Right lobe of liver (tissue), 6 donors: ENCODE measurements at regions not wholly inside any gene's neighbourhood (a gene's known extent, or its start where the extent isn't known, plus 50 kb on each side); places are given as distances from the start of the nearest gene placed in this dataset.

Experiments
- ATAC-seq, 4 donors: fragments of 200-7000 bp; cut with Tn5 transposase; one replicate each; pipeline ENCODE4 v1.9.1; 2020; ENCODE audit warnings: mild to moderate bottlenecking in 4 of 4, moderate library complexity in 4 of 4
- DNase-seq, 3 donors: peaks; one replicate each; pipeline ENCODE4 v3.0.0-alpha.2; 2020
- H3K27ac ChIP-seq, 3 donors: fragments of 200-600 bp; one replicate each; pipeline ENCODE4 v1.8.0; 2022
- H3K27me3 ChIP-seq, 2 donors: fragments of 200-600 bp; one replicate each; pipeline ENCODE4 v1.8.0; 2022
- H3K36me3 ChIP-seq, 4 donors: fragments of 200-600 bp; sonication (generic) in 1 of 4; one replicate each; pipeline versions ENCODE4 v1.5.1 to v1.8.0; 2017 to 2022; ENCODE audit warnings: control low read depth in 1 of 4
- H3K4me1 ChIP-seq, 4 donors: fragments of 200-600 bp; sonication (generic) in 1 of 4; one replicate each; pipeline versions ENCODE4 v1.5.1 to v1.8.0; 2017 to 2022; ENCODE audit warnings: control low read depth in 1 of 4
- H3K4me3 ChIP-seq, 3 donors: fragments of 200-600 bp; one replicate each; pipeline ENCODE4 v1.8.0; 2022
- H3K9me3 ChIP-seq, 4 donors: fragments of 200-600 bp; sonication (generic) in 1 of 4; one replicate each; pipeline versions ENCODE4 v1.5.1 to v1.8.0; 2017 to 2022; ENCODE audit warnings: control low read depth in 1 of 4
- POLR2A ChIP-seq: fragments of 450-650 bp; IDR thresholded peaks from one replicate; pipeline ENCODE4 v1.6.1; 2017; ENCODE audit warnings: antibody characterized with exemption, mild to moderate bottlenecking
- WGBS: methylation state at CpG from one replicate; pipeline ENCODE4 v1.1.6; 2018; ENCODE audit warnings: low coverage, low lambda C conversion rate; ENCODE audit not compliant: insufficient coverage; ENCODE audit errors: missing lambda C conversion rate; 5-methylcytosine and 5-hydroxymethylcytosine counted together
- intact Hi-C, 2 donors: fragments of 100-400 bp; cut with DNase I; formaldehyde crosslinking; loops; one replicate each; pipeline versions ENCODE4 v1.11.2 to v1.14.1; 2022
- TF ChIP-seq, protein P1 (sequence below), 4 donors: fragments of 200-600 bp in 3 of 4; fragments of 450-650 bp in 1 of 4; IDR thresholded peaks; one replicate each; pipeline versions ENCODE4 v1.5.1 to v1.8.0; 2016 to 2022; ENCODE audit warnings: antibody characterized with exemption in 4 of 4, mild to moderate bottlenecking in 2 of 4
- donor health status: DM: no; HTN: yes; CAD: no.
- donor health status: DM: no; HTN: no; CAD: no.
- donor health status: DM: no; HTN: no; CAD: no.
- donor health status: DM: no; HTN: yes; CAD: no.
- donor health status: DM: no; HTN: yes; CAD: no.

DNA sequence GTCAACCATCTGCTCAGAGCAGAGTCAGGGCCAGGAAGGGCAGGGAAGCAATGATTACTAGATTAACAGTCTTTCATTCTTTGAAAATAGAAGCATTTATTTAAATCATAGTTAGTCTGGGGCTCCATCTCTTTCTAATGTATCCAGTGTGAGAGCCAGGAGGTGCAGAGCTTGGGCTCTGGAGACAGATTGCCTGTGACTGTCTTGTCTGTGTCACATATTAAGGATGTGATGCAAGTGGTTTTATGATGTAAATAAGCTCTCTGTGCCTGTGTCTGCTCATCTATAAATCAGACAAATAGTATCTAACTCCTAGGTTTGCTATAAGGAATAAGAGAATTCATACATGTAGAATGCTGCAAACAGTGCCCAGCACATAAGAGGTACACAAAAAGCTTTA is 104.9 kb upstream of the TANK start:
- H3K4me1 ChIP-seq: no peaks in the 10 kb centered on the region
- H3K27me3 ChIP-seq: no peaks in the 10 kb centered on the region
- no peak overlapping the region for H3K4me3 ChIP-seq
- ATAC-seq (no peak), DNase-seq (no peak)
- no peaks in the 10 kb centered on the region for H3K9me3 ChIP-seq
- no peak for TF ChIP-seq POLR2A
- TF ChIP-seq, protein P1, sequence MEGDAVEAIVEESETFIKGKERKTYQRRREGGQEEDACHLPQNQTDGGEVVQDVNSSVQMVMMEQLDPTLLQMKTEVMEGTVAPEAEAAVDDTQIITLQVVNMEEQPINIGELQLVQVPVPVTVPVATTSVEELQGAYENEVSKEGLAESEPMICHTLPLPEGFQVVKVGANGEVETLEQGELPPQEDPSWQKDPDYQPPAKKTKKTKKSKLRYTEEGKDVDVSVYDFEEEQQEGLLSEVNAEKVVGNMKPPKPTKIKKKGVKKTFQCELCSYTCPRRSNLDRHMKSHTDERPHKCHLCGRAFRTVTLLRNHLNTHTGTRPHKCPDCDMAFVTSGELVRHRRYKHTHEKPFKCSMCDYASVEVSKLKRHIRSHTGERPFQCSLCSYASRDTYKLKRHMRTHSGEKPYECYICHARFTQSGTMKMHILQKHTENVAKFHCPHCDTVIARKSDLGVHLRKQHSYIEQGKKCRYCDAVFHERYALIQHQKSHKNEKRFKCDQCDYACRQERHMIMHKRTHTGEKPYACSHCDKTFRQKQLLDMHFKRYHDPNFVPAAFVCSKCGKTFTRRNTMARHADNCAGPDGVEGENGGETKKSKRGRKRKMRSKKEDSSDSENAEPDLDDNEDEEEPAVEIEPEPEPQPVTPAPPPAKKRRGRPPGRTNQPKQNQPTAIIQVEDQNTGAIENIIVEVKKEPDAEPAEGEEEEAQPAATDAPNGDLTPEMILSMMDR (IDR thresholded peaks at IDR 0.05): no peak
- H3K36me3 ChIP-seq: no peaks in the 10 kb centered on the region
- intact Hi-C loops: no loop called here
- H3K27ac ChIP-seq: no peak overlapping the region

DNA sequence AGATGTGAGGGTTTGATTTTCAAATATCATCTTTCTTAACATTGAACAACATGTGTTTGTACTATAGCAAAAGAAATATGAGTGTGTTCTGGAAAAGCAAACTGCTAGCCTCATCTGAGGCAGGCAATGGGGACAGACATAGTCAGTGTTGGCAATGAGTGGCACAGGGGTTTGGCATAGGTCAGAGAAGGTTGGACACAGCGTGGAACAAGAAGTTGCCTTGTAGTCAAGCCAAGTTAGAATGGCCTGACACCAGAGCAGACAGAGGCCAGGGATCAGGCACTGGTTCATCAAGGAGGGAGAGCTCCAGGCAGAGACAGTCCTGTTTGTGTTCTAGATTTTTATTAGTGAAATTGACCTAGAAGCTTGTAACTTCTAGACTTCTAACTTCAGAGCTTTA is 100.8 kb upstream of the TANK start:
- ATAC-seq: no peak
- intact Hi-C loops: no loop called here

DNA sequence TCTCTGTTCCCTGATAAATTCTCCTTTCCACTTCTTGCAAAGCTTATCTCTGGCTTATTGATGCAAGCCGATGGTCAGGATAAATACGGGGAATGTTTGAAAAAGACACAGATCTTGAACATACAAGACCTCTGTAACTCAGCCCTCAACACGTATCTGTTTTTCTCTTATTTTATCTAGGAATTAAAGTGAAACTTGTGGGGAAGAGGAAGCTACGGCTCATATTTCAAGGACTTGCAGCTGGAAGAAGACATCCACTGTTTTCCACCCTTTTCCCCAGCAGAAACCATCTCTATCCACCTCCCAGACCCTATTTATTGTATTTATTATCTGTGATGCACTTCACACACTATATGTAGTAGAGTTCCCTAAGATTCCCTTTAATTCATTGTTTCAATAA is 98.4 kb upstream of the TANK start:
- Histone ChIP-seq H3K36me3 (no peaks in the 10 kb centered on the region), H3K27ac (no peak overlapping the region), H3K4me1 (peaks cover 0 to 4% (median 0%) of the 10 kb centered on the region in 4 donors), H3K9me3 (no peaks in the 10 kb centered on the region), H3K4me3 (no peak overlapping the region), H3K27me3 (no peaks in the 10 kb centered on the region)
- DNase-seq (no peak), ATAC-seq (no peak)
- intact Hi-C loops: no loop called here
- TF ChIP-seq, protein P1 (IDR thresholded peaks at IDR 0.05): no peak
- TF ChIP-seq POLR2A: no peak
- 40% methylated on average over 4 of the region's 4 CpGs for WGBS

More for the DNA sequence above, 100.8 kb upstream of the TANK start:
- 40% methylated on average over 1 of the region's 1 CpG for WGBS
- Histone ChIP-seq H3K27me3 (no peaks in the 10 kb centered on the region), H3K27ac (no peak overlapping the region), H3K36me3 (no peaks in the 10 kb centered on the region), H3K4me1 (peaks cover 0 to 4% (median 0%) of the 10 kb centered on the region in 4 donors), H3K4me3 (no peak overlapping the region), H3K9me3 (no peaks in the 10 kb centered on the region)
- DNase-seq: no peak
- no peak for TF ChIP-seq POLR2A
- TF ChIP-seq, protein P1 (IDR thresholded peaks at IDR 0.05): no peak

DNA sequence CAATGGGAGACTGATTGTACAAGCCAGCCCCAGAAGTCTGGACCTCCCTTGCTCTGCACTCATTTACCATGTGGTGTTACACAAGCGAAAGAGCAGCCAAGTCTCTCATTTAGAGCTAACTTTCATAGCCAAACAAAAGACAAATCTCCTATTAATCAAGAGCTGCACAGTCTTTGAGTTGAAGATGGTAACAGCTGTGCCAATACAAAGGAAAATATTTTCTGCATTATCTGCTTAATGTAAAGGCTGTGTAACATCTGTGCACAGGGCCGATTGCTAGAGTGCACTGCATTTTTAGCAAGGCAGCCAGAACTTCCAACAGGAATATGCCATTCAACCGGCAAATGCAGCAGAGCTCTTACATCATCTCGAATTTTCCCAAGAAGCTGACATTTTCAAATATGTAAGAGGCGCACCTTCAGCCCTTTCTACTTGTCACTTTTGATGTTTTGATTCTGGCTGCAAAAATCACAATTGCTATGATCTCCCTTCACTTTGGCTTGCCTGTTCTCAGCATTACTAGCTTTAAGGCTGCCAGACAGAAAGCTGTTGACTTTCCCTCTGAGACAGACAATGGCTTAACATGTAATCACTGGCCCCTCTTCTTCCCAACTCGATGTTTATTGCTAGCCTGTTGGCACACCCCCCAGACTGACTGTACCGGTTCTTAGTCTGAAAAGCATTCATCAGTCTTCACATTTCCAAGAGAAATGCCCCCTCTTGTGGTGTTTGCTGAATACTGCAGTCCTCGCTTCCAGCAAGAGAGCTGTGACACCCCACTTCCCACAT is 96.9 kb upstream of the TANK start:
- DNase-seq (peak in 2 of 3 donors; percentile 27 to 67), ATAC-seq (peak; percentile 96 to 99 (median 97))
- intact Hi-C loops: no loop called here
- H3K9me3 ChIP-seq: no peaks in the 10 kb centered on the region
- H3K36me3 ChIP-seq: no peaks in the 10 kb centered on the region
- no peaks in the 10 kb centered on the region for H3K27me3 ChIP-seq
- TF ChIP-seq POLR2A: no peak
- TF ChIP-seq, protein P1 (IDR thresholded peaks at IDR 0.05): peak; percentile 79 to 90 (median 88)
- WGBS: 27% methylated on average over 8 of the region's 8 CpGs
- no peak overlapping the region for H3K4me3 ChIP-seq
- H3K27ac ChIP-seq: no peak overlapping the region
- H3K4me1 ChIP-seq: peaks cover 0 to 4% (median 0%) of the 10 kb centered on the region in 4 donors
